ENCODE measurements at regions not wholly inside any gene's neighbourhood (a gene's known extent, or its start where the extent isn't known, plus 50 kb on each side); places are given as distances from the start of the nearest gene placed in this dataset.

- TF ChIP-seq CTCF (IDR thresholded peaks at IDR 0.05; ENCODE audit: low read depth, low read length, missing control alignments) = no peak
- DNase-seq = no peak
- no peak overlapping the region for H3K27ac ChIP-seq
Measured at GRCh38 chr9:129397335-129397734, 219.3 kb upstream of the IER5L start.

GRCh38 chr9:129396365-129396708, 218.3 kb upstream of the IER5L start:
- Histone ChIP-seq H3K4me3 (ENCODE audit: low read depth, low read length) (no peak overlapping the region), H3K27ac (no peak overlapping the region), H3K36me3 (replicated peaks) (no peaks in the 10 kb centered on the region), H3K27me3 (replicated peaks) (peaks cover 3% of the 10 kb centered on the region)
- TF ChIP-seq CTCF (IDR thresholded peaks at IDR 0.05; ENCODE audit: low read depth, low read length, missing control alignments) = no peak
- in situ Hi-C loops (cut with HindIII; ENCODE audit: low pct_ligation_motif_present, low sequenced_read_pairs) = no loop called here
- DNase-seq = no peak

More at GRCh38 chr9:129397335-129397734, 219.3 kb upstream of the IER5L start:
- in situ Hi-C loops (cut with HindIII; ENCODE audit: low pct_ligation_motif_present, low sequenced_read_pairs) = no loop called here
- H3K36me3 ChIP-seq (replicated peaks) = no peaks in the 10 kb centered on the region
- no peak overlapping the region for H3K4me3 ChIP-seq (ENCODE audit: low read depth, low read length)
- peaks cover 3% of the 10 kb centered on the region for H3K27me3 ChIP-seq (replicated peaks)

DNA sequence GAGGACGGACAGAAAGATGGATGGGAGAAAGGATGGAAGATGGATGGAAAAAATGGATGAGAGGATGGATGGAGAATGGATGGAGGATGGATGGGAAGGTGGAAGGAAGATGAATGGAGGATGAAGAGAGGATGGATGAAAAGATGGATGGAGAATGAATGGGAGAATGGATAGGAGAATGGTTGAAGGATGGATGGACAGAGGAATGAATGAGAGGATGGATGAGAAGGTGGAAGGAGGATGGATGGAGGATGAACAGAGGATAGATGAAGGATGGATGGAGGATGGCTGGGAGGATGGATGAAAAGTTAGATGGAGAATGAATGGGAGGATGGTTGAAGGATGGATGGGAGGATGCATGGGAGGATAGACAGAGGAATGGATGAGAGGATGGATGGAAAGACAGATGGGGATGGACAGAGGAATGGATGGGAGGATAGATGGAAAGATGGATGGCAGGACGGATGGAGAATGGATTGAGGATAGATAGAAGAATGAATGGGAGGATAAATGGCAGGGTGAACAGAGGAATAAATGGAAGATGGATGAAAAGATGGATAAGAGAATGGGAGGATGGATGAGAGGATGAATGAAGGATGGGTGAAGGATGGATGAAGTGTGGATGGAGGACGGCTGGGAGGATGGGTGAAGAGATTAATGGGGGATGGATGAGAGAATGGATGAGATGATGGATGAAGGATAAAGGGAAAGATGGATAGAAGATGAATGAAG, 217.7 kb upstream of the IER5L start:
- Histone ChIP-seq H3K36me3 (replicated peaks) (no peaks in the 10 kb centered on the region), H3K4me3 (ENCODE audit: low read depth, low read length) (no peak overlapping the region), H3K27ac (no peak overlapping the region), H3K27me3 (replicated peaks) (peaks cover 3% of the 10 kb centered on the region)
- TF ChIP-seq CTCF (IDR thresholded peaks at IDR 0.05; ENCODE audit: low read depth, low read length, missing control alignments) = no peak
- in situ Hi-C loops (cut with HindIII; ENCODE audit: low pct_ligation_motif_present, low sequenced_read_pairs) = no loop called here
- no peak for DNase-seq

- TF ChIP-seq CTCF (IDR thresholded peaks at IDR 0.05; ENCODE audit: low read depth, low read length, missing control alignments) = no peak
- no peak for DNase-seq
- Histone ChIP-seq H3K27ac (no peak overlapping the region), H3K27me3 (replicated peaks) (peaks cover 3% of the 10 kb centered on the region), H3K4me3 (ENCODE audit: low read depth, low read length) (no peak overlapping the region), H3K36me3 (replicated peaks) (no peaks in the 10 kb centered on the region)
- in situ Hi-C loops (cut with HindIII; ENCODE audit: low pct_ligation_motif_present, low sequenced_read_pairs) = no loop called here
Measured at GRCh38 chr9:129394886-129395279, 216.8 kb upstream of the IER5L start.

DNA sequence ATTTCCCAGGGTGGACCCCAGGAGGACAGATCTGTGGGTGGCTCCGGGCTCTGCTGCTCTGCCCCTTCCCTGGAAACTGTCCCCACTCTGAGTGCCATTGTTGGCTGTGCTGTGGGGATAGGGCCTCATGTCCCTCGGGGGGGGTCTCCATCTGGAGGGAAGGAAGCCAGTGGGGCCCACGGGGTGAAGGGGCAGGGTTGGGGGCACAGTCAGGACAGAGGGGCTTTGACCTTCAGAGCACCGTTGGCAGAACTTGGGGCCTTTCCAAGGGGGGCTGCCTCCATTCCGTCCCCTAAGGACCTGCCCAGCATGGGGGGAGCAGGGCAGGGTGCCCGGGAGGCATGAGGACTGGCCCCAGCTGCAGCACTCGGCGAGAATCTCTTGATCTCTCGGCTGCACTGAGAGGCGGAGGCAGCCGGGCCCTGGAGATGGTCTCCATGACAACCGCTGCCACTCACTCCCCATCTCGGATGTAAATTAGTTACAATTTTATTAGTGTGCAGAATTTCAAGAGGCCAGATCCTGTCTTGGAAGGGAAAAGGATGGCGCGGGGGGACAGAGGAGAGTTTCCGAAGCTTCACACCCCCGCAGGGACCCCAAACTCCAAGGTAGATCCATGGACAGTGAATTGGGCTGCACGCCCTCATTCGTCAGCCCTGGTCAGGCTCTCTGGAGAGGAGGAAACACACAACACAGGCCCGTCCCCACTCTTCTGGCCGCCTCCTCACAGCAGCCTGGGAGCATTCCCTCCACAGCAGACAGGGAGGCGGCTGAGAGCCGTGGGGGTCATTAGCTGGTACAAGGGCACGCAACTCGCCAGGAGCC, 216.2 kb upstream of the IER5L start:
- in situ Hi-C loops (cut with HindIII; ENCODE audit: low pct_ligation_motif_present, low sequenced_read_pairs) = no loop called here
- Histone ChIP-seq H3K36me3 (replicated peaks) (no peaks in the 10 kb centered on the region), H3K27ac (no peak overlapping the region), H3K27me3 (replicated peaks) (peaks cover 3% of the 10 kb centered on the region), H3K4me3 (ENCODE audit: low read depth, low read length) (no peak overlapping the region)
- TF ChIP-seq CTCF (IDR thresholded peaks at IDR 0.05; ENCODE audit: low read depth, low read length, missing control alignments) = no peak
- no peak for DNase-seq

Measured in brain microvascular endothelial cell (primary cell).